DND-41 (cell line): ENCODE measurements at regions not wholly inside any gene's neighbourhood (a gene's known extent, or its start where the extent isn't known, plus 50 kb on each side); places are given as distances from the start of the nearest gene placed in this dataset.

Experiments
- ATAC-seq: fragments of 200-7000 bp; cut with Tn5 transposase; 3 replicates; pipeline ENCODE4 v1.9.1; 2021; ENCODE audit warnings: low read depth; ENCODE audit not compliant: insufficient read depth
- DNase-seq: peaks from one replicate; pipeline ENCODE4 v3.0.0-alpha.2; 2020
- H2AFZ ChIP-seq: 2 replicates; pipeline ENCODE4 v1.6.0; 2012; ENCODE audit warnings: low read depth, low read length
- H3K27ac ChIP-seq: 2 replicates; pipeline ENCODE4 v1.5.1; 2012; ENCODE audit warnings: low read length, inconsistent platforms
- H3K27me3 ChIP-seq: fragments of 200-600 bp; sonication (generic); 2 replicates; pipeline ENCODE4 v1.6.0; 2012; ENCODE audit warnings: low read length, mild to moderate bottlenecking, inconsistent platforms; ENCODE audit not compliant: insufficient read depth, poor library complexity
- H3K36me3 ChIP-seq: 2 replicates; pipeline ENCODE4 v1.5.1; 2012; ENCODE audit warnings: low read length, inconsistent platforms; ENCODE audit not compliant: insufficient read depth
- H3K4me1 ChIP-seq: 2 replicates; pipeline ENCODE4 v1.5.1; 2012; ENCODE audit warnings: mild to moderate bottlenecking, low read length; ENCODE audit not compliant: insufficient read depth
- H3K4me2 ChIP-seq: 2 replicates; pipeline ENCODE4 v1.6.0; 2012; ENCODE audit warnings: mild to moderate bottlenecking, moderate library complexity, low read length, inconsistent platforms; ENCODE audit not compliant: insufficient read depth
- H3K4me3 ChIP-seq, 2 experiments: fragments of 200-600 bp in 1 of 2; shearing (Covaris generic) in 1 of 2; 2 replicates each; pipeline ENCODE4 v1.5.1; 2012 to 2016; ENCODE audit warnings: inconsistent platforms in 2 of 2, low read length in 2 of 2, mild to moderate bottlenecking in 2 of 2, low read depth in 1 of 2, moderate library complexity in 1 of 2
- H3K79me2 ChIP-seq: 2 replicates; pipeline ENCODE4 v1.6.0; 2012; ENCODE audit warnings: low read length, inconsistent platforms; ENCODE audit not compliant: insufficient read depth
- H3K9ac ChIP-seq: 2 replicates; pipeline ENCODE4 v1.6.0; 2012; ENCODE audit warnings: low read depth, mild to moderate bottlenecking, inconsistent platforms, low read length, moderate library complexity
- H3K9me3 ChIP-seq: 2 replicates; pipeline ENCODE4 v1.5.1; 2012; ENCODE audit warnings: low read length, moderate library complexity, mild to moderate bottlenecking, inconsistent platforms; ENCODE audit not compliant: insufficient read depth, severe bottlenecking
- H4K20me1 ChIP-seq: 2 replicates; pipeline ENCODE4 v1.6.0; 2012; ENCODE audit warnings: low read length; ENCODE audit not compliant: insufficient read depth
- EZH2 ChIP-seq: IDR thresholded peaks from 3 replicates; pipeline ENCODE4 v1.6.1; 2012; ENCODE audit warnings: borderline replicate concordance, low read depth, mild to moderate bottlenecking, moderate library complexity, low read length, inconsistent platforms; ENCODE audit not compliant: severe bottlenecking
- TF ChIP-seq, protein P1 (sequence below): IDR thresholded peaks from 2 replicates; pipeline ENCODE4 v1.5.1; 2012; ENCODE audit warnings: borderline replicate concordance, low read length, moderate library complexity, mild to moderate bottlenecking; ENCODE audit not compliant: poor library complexity, severe bottlenecking; ENCODE audit errors: extremely low read depth

DNA sequence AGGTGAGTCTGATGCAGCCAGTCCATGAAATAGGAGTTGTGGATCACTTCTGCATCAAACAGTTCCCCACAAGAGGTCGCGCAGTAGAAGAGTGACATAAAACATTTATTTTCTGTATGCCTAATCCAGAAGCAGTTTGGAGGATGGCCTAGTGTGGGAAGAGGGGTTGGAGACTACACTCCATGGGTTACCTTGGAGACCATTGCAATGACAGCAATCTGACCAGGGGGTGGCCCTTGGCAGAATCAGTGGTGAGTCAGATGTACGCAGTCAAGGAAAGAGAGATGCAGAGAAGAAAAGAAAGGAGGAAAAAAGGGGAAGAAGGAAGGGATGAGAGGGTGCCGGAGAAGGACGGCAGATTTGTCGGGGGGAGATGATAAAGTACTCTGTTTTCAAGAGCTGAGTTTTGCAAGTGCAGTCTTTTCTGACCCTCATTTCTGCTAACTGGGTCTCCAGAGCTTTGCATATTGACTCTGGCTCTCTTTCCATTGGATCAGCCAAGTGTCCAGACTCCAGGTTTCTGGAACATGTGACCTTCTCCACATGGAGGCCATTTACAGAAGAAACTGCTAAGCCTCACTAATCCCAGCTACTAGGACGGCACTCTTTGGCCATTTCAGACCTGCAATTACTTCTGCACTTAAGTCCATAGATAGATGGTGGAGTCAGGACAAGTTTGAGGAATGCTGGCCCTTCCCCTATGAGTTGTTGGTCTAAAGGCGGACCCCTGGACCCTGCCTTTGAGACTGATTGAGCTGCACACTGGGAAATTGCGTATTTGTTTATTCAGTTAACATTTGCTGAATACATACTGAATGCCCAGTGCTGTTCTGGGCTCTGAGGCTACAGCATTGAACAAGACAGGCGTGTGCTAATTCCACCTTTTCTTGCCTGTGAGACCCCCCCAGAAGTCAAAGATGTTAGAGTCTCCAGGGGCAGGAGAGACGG lies 424.2 kb downstream of the BCL11B start:
- H3K36me3 ChIP-seq = no peaks in the 10 kb centered on the region
- TF ChIP-seq, protein P1, sequence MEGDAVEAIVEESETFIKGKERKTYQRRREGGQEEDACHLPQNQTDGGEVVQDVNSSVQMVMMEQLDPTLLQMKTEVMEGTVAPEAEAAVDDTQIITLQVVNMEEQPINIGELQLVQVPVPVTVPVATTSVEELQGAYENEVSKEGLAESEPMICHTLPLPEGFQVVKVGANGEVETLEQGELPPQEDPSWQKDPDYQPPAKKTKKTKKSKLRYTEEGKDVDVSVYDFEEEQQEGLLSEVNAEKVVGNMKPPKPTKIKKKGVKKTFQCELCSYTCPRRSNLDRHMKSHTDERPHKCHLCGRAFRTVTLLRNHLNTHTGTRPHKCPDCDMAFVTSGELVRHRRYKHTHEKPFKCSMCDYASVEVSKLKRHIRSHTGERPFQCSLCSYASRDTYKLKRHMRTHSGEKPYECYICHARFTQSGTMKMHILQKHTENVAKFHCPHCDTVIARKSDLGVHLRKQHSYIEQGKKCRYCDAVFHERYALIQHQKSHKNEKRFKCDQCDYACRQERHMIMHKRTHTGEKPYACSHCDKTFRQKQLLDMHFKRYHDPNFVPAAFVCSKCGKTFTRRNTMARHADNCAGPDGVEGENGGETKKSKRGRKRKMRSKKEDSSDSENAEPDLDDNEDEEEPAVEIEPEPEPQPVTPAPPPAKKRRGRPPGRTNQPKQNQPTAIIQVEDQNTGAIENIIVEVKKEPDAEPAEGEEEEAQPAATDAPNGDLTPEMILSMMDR = no peak
- TF ChIP-seq EZH2 = no peak
- H3K79me2 ChIP-seq = no peaks in the 10 kb centered on the region
- H3K9ac ChIP-seq = no peak overlapping the region
- H3K4me2 ChIP-seq = no peak overlapping the region
- no peak overlapping the region for H3K4me3 ChIP-seq
- H3K9me3 ChIP-seq = no peaks in the 10 kb centered on the region
- no peaks in the 10 kb centered on the region for H4K20me1 ChIP-seq
- DNase-seq (no peak), ATAC-seq (no peak)
- H3K27me3 ChIP-seq = no peaks in the 10 kb centered on the region
- no peak overlapping the region for H3K27ac ChIP-seq
- H3K4me1 ChIP-seq = peaks cover 13% of the 10 kb centered on the region
- no peak overlapping the region for H2AFZ ChIP-seq

DNA sequence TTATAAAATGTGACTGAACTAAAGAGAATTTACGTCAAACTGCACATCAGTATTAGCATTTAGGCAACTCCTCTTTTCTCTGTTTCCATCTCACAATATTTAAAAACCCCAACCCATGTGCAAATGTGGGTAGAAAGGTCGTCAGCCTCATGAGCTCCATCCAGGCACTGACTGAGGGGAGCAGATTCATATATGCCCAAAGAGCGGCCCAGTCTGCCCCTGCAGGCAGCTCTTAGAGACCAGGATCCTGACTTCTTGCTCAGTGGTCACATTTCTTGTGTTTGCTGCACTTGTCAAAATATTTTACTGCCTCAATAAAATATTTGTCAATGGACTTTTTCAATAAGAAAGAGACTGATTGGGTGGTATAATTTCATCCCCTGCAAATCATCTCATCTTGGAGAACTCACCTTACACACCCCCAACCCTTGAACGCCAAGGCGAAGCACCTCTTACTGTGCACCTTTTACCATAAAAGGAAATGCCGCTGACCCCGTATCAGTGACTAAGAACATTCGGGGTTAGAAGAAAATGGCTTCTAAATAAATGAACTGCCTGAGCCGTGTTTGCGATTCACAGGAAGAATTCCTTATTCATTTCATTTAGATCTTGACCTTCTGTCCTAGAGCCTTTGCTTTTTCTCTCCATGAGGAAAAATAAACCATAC lies 418.8 kb downstream of the BCL11B start:
- Histone ChIP-seq H2AFZ (no peak overlapping the region), H3K27ac (no peak overlapping the region), H3K36me3 (no peaks in the 10 kb centered on the region), H3K4me1 (no peaks in the 10 kb centered on the region), H3K9ac (no peak overlapping the region), H3K27me3 (no peaks in the 10 kb centered on the region), H4K20me1 (no peaks in the 10 kb centered on the region), H3K9me3 (no peaks in the 10 kb centered on the region), H3K4me3 (no peak overlapping the region), H3K79me2 (no peaks in the 10 kb centered on the region), H3K4me2 (no peak overlapping the region)
- no peak for TF ChIP-seq EZH2
- TF ChIP-seq, protein P1 = no peak
- ATAC-seq (no peak), DNase-seq (no peak)

DNA sequence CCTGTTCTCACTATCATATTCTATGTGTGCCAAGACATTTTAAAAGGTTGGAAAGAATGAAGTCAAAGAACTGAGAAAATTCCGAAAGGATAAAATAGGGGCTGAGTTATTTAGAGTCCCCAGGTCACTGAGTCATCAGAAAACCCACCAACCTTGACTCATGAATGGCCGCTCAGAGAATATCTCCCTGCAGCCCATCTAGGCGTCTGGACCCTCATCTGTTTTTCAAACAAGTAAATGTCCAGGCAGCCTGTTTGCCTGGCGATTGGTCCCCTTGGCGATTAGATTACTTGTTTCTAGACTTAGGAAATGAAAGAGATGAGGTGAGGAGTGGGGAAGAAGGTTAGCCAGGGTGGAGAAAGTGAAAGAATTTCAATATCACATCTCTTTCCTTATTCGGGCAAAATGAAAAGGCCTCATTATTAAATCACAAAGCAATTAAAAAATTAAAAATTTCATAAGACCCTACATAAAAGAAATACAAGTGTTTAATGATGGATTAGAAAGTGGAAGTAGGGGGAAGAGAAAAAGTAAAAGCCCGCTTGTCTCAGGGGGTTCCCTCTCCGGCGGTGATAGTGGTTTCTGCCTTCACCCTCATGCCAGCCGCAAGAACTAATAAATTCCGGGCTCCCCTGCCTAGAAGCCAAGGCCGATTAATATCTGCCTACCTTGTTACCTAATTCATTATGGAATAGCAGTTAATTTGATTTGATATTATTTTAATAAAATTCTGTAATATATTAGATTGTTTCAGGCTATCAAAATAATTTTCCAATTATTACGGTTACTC lies 415.9 kb downstream of the BCL11B start:
- Histone ChIP-seq H3K9me3 (no peaks in the 10 kb centered on the region), H3K36me3 (no peaks in the 10 kb centered on the region), H3K79me2 (no peaks in the 10 kb centered on the region), H3K9ac (no peak overlapping the region), H3K27me3 (no peaks in the 10 kb centered on the region), H3K4me2 (no peak overlapping the region), H3K4me3 (no peak overlapping the region), H3K4me1 (no peaks in the 10 kb centered on the region), H4K20me1 (no peaks in the 10 kb centered on the region), H3K27ac (no peak overlapping the region), H2AFZ (no peak overlapping the region)
- DNase-seq (no peak), ATAC-seq (no peak)
- TF ChIP-seq, protein P1 = no peak
- no peak for TF ChIP-seq EZH2
